Activated CD4-positive, alpha-beta T cell treated with anti-CD3 and anti-CD28 coated beads, Interleukin-10, Interleukin-2, amounts not matched to agents 100 ng/mL and 50 ng/mL, durations not matched to agents 16 hours and 8 hours (primary cell): ENCODE measurements at regions not wholly inside any gene's neighbourhood (a gene's known extent, or its start where the extent isn't known, plus 50 kb on each side); places are given as distances from the start of the nearest gene placed in this dataset.
"Not testable (repeated sequence)": the region's sequence is repeated elsewhere in the genome, so short reads cannot be mapped to it uniquely, and the experiment has no call there.

ENCODE experiments used
- DNase-seq: peaks from one replicate; pipeline ENCODE4 v3.0.0-alpha.2; 2020

DNA sequence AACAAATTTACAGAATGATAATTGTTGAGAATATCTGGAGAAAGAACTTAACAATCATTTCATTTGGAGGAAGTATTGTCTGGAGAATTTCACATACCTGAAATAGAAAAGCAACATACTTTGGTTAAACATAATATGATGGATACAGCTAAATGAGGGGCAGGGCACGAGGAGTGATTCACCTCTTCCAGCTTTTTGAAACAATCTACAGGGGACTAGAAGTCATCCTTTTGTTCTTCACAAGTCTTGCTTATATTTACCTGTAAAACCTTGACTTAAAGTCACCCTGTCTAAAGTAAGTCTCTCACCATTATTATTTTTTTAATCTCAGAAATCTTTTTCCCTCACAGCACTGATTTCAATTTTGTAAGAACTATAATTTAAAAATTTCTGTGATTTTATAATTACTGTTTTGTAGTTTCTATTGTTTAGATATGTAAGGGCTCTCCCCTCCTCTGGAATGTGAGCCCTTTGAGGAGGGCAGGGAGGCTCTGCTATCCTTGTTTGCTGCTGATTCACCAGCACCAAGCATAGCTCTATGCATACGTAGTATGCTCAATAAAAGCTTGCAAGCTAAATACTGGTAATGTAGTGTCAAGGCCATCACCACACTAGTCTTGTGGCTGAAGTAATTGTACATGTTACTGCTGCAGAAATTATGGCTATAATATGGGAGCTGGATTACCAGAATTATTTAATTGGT is 193.9 kb upstream of the THRB start:
- no peak for DNase-seq

DNA sequence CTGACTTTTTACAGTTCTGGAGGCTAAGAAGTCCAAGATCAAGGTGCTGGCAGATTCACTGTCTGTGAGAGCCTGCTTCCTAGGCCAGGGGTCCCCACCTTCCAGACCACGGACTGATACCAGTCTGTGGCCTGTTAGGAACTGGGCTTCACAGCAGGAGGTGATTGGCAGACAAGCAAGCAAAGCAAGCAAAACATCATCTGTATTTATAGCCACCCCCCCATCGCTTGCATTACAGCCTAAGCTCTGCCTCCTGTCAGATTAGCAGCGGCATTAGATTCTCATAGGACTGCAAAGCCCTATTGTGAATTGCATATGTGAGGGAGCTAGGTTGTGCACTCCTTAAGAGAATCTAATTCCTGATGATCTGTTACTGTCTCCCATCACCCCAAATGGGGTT is 194.7 kb upstream of the THRB start:
- DNase-seq = no peak

DNA sequence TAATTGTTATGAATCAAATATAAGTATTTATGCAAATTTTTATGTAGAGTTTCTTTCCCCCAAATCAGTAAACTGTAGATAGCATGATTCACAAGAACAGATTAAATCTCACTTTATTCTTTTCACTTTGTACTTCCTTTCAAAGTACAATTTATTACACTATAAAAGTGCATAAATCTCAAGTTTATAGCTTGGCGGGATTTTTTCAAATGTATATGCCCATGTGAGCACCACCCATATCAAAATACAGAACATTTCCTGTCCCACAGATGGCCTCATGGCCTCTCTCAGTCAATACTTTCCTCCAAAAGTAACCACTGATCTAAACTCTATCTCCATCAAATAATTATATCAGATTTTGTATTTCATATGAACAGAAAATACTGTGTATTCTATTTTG is 196.1 kb upstream of the THRB start:
- no peak for DNase-seq

DNA sequence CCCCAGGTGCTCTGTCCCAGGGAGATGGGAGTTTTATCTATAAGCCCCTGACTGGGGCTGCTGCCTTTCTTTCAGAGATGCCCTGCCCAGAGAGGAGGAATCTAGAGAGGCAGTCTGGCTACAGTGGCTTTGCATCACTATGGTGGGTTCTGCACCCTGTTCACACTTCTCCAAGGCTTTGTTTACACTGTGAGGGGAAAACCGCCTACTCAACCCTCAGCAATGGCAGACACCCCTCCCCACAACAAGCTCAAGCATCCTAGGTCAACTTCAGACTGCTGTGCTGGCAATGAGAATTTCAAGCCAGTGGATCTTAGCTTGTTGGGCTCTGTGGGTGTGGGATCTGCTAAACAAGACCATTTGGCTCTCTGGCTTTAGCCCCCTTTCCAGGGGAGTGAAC is 204.4 kb upstream of the THRB start:
- DNase-seq = not testable (repeated sequence)

DNA sequence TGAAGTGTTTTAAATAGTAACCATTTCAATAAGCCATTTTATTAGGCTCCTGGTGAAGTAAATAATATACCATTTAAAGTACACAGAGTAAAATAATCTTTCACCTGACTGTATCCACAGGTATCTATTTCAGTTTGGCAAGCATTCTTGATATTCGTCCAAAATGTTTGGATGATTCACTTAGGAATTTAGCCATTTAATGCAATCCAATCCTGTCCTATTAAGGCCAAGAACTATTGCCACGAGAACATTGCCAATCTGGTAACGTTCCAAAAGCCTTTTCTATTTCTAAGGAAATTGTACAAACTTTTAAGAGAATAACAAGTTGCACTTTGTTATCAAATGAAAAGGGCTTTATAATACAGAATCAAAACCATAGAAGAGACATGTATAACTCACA is 209.8 kb upstream of the THRB start:
- no peak for DNase-seq

DNA sequence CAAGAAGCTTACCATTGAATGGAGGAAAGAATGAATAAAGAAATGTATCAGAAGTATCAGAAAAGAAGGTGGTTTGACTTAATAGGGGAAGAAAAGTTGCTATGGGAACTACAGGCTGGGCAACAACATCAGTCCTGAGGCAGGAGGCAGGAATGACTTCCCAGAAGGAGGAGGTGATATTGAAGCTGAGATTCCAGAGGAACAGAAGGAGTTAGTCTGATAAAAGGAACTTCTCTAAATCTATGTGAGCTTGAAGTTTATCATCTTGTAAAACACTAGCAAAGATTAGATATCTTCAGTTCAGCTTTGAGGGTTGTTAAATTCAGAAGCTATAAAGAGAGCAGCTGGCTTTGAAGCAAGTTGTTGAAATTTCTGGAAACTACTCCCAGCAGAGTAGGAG is 213.3 kb upstream of the THRB start:
- no peak for DNase-seq

DNA sequence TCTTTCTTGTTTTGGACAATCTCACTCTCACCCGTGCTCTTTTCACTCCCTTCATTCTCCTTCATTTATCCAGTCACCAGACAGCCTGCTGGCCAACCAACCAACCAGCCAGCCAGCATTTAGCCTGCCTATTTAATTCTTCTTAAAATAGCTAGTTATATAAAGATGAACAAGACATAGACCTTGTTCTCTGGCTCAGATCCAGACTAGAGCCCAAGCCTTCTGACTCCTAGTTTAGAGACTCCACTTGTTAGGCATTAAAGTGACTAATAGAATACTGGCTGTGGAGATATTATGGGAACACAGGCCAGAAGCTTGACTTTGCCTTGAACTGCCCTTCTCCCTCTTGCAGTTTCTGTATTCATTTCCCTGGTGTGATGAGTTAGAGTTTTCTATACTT is 215.3 kb upstream of the THRB start:
- no peak for DNase-seq

DNA sequence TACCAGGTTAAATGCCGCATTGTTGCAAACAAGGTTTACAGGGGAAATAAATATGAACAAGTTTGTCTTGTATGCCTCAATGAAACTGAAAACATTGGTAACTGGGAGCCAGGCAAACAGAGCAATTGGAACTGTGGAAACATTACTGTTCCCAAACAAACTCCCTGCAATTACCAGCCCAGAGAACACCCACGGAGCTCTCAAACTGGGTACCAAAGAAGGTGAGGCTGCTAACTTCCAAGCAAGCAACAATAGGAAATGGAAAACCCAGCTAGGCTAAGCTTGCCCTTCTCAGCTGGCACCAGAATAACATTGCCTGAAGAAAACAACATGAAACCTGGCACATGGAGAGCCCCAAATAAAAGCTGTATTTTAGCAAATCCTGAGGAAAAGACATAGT is 218.9 kb upstream of the THRB start:
- no peak for DNase-seq

DNA sequence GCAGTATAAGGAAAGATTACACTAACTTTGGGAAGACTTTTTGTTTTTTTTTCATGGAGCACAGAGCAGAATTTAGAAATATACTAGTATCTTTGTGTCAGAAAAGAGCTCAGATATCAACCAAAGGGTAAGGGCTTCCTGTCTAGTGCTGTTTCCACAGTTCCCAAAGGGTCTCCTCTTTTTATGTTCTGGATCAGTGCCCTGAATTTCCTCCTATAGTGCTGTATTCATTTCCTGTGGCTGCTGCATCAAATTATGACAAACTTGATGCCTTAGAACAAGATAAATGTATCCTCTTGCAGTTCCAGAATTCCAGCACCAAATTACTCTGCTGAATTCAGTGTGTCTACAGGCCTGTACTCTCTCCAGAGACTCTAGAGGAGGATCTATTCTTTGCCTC is 219.8 kb upstream of the THRB start:
- no peak for DNase-seq

DNA sequence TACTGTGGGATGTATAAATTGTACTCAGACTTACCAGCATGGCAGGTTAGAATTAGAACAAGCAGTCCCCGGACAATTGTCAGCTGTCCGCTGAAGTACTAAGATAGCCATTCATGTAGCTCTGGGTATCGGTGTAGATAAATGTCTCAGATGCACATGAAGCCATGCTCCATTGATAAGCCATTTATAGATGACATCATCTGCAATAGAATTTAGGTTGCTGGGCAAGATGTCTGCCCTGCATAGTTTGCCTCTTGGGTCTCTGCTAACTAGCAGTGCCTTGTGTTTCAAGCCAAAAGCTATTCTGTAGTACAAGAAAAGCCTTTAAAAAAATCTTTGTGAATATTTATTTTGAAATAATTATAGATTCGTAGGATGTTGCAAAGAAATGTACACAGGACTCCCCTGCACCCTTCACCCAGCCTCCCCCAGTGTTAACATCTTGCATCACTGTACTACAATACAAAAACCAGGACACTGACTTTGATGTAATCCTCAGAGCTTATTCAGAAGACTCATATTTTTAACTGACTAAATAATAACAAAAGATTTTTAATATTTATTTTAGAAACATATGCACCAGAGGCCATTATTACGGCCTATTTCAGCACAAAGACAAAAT is 220.6 kb upstream of the THRB start:
- DNase-seq = no peak

DNA sequence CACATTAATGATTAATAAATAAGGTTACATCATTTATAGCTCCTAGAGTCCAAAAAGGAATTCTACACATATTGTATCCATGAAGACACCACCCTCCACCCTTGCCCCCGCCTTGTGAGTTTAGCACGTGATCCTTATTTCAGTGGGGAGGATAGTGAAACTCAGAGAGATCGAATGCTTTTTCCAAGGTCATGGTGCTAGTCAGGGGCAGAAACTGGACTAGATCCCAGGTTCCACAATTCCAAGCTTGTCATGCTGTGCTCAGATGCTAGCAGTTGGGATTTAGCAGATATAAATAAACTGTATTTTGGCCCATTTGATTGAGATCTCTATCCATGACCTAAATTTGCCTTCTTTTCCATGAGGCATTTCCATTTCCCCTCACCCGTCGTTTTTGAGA is 227.4 kb upstream of the THRB start:
- DNase-seq = no peak

DNA sequence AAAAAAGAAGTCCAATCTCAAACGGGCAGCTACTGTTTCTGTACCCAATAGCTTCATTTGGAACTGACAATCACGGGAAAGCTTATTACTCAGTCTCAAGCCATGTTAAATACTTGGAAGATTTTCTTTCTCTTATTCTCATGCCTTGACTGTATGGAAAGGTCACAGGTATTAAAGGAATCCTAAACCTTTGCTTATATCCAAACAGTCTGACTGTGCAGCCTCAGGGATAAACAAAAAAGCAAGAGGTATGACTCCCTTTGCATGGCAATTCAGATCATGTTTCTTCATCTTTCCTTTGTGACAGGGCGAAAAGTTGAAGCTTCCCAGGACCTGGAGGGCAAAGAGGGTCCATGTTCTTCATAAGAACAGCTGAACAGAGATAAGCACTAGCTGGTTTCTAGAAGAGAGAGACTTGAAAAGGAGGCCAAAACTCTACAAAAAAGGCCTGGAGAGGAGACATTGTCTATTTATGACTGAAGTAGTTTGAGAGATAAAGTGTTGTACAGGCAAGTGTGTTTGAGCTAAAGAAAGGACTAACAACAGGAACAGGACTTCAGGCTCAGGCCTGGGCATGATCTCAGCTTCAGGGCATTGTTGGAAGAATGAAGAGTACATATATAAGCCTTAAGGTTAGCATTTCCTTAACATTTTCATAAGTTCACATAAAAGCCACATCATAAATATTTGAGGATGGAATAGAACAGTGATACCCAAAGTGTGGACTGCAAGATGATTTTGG is 231.0 kb upstream of the THRB start:
- no peak for DNase-seq

DNA sequence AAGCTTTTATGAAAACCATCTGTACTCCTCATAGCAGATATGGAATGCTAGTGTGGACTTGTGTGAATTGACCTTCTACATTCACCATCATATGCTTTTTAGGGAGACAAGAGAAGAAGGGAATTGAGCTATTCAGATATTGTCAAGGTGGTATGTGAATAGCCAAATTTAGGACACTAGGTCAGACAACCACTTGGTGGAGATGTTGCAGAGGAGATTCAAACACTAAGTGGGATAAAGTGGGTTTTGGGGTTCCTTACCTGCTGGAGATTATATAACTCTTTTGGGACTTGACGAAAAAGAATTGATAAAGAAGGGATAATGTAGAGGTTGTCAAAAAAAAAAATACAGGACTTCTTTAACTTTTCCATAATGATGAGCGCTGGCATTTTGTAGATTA is 231.8 kb upstream of the THRB start:
- no peak for DNase-seq

DNA sequence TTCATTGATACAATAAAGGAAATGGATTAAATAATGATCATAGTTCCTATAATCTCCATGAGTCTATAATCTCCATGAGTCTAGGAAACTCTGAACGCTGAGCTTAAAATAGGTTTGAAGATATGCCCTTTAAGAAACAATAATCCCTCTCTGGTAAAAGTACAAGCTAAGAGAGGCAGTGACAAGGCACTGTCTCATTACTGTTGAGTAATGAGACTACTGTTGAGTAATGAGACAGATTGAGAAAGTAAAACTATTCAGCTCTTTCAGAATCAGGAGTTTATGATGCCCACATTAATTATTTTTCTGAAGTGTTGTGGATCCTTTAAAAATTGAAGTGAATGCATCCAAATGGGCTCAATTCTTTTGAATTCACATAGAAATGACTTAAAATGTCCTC is 235.5 kb upstream of the THRB start:
- DNase-seq = no peak

DNA sequence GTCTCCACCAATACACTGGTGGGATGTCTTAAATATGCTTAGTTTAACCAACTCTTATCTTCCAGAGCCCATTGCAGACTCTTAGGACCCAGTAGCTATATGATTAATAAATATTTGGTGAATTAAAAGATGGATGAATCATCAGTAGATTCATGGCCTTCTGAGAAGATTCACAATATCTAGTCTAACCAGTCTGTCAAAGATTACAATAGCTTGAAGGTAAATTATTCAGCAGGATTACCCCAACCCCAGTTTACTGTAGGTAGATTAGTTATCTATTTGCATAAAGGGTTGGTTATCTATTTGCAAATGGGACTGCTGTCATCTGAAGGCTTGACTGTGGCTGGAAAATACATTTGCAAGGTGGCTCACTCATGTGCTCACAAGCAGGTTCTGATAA is 239.4 kb upstream of the THRB start:
- no peak for DNase-seq

DNA sequence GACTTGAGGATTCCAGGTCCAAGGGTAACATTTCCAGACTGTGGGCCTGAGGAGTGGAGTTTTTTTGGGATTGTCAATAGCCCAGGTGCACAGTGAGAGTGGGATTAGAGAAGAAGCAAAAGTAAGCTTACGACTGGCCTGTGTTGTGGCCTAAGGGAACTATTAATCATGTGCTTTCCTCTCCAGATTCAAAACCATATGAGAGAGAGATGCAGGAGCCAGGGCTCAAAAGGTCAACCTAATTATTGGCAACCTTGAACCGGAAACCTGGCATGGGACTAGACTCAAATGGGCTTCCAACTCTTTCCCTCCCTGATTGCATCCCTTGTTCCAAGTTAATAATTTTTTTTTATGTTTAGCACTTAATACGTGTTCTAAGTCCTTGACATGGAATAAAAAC is 242.1 kb upstream of the THRB start:
- no peak for DNase-seq

DNA sequence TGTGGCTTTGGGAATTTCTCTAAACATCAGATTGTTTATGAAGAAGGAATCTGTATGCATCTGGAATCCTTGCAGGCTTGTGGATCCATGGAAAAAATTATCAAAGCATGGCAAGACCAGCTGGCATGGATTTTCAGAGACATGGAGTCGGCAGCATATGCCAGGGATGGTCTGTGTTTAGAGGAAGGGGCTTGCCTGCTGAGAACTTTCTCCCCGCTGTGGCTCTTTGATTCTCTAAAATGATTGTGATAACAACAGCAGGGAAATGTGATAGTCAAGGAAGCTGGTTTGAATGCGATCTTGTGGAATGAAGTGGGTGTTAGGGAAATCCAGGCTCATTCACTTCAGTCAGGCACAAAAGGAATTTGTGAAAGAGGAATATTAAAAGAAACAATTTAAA is 245.7 kb upstream of the THRB start:
- DNase-seq = no peak

DNA sequence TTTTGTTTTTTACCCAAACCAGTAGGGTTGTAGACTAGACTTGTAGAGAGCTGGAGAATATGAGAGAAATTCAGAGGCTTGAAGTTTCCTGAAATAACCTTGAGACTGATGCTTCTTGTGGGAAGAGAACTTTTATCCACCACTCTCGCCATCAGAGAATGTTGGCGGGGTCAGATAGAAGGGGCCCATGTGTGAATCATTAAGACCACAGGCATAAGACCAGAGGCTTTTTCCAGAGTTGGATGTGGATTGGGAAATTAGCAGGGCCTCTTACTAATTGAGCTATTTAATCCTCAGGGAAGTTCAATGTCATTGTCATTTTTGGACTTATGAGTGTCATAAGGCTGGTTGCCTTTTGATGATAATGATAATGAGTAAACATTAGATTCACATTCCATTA is 246.9 kb upstream of the THRB start:
- no peak for DNase-seq

DNA sequence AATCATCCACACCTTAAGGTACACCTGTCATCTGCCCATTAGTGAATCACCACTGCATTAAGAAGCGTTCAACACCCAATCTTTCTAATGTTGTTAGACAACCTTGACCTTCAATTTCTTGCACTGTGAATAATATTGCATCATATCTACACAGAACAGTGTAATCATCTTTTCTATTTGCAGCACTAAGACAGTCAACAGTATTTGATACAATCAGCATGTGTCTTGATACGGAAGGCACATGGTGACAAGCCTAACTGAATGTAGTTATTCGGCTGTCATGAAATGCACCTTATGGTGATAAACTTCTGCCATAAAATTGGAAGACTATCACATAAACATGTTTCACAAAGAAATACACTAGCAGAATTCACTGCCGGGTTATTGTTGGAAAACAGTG is 253.9 kb upstream of the THRB start:
- no peak for DNase-seq

DNA sequence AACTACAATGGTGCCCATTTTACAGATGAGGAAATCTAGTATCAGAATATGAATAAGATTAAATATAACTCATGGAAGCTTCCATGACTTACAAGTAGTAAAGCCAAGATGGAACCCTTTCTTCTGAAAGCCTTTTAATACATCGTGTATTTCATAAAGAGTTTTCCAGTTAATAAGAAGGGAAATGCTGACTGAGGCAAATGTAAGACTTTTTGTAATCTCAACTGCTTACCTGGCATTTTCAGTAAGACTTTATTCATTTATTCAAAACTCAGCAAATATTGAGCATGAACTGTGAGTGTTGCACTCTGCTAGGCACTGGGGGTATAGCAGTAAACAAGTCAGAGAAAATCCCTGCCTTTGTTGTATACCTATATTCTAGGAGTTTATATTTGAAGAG is 256.4 kb upstream of the THRB start:
- no peak for DNase-seq

DNA sequence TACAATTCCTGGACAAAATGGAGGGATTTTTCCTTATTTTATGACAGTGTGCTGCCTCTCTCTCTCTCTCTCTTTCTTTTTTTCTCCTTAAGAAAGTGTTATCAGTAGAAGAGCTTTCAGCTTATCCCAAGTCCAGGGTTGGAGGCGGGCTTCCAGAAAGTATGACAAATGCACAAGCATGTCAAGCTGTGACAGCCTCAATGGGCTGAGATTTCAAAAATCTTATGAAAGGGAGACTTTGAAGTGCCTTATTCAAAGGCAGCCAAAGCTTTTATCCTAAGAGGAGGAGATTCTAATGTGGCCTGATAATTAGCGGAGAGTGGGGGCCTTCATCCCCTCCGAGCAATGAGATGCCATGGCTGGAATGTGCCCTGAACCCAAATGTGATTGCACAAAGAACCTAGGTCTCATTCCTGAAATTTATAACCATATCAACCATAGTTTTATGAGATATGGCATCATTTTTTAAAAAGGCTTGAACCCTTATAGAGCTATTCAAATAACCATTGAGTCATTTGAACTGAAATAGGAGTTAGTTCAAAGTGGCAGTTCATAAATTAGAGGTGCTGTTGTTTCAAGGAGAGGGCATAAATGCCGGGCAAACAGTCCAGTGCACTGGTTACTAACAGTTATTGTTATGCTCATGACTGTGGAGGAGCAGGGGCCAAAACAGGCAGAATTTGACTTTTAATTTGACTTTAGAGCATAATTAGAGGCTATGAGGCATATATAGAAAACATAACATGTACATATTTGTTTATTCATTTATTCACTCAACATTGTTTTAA is 261.6 kb upstream of the THRB start:
- DNase-seq = no peak

DNA sequence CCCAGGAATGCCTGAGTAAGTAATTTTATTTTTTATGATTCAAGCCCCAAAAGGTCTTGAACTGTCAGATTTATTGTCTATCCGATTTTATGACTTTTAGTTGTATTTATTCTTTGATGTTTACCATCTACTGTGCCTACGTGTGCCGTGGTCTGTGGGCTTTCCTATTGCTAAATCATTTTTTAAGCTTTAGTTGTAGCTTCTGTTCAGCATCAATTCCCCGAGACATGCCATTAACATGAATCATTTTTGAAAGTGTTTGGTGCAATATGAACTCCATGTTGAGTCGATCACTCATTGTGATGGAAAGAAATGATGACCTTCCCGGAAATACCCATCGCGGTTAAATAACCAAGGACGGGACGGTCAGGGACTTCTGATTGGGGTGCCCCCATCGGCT is 268.7 kb upstream of the THRB start:
- no peak for DNase-seq

DNA sequence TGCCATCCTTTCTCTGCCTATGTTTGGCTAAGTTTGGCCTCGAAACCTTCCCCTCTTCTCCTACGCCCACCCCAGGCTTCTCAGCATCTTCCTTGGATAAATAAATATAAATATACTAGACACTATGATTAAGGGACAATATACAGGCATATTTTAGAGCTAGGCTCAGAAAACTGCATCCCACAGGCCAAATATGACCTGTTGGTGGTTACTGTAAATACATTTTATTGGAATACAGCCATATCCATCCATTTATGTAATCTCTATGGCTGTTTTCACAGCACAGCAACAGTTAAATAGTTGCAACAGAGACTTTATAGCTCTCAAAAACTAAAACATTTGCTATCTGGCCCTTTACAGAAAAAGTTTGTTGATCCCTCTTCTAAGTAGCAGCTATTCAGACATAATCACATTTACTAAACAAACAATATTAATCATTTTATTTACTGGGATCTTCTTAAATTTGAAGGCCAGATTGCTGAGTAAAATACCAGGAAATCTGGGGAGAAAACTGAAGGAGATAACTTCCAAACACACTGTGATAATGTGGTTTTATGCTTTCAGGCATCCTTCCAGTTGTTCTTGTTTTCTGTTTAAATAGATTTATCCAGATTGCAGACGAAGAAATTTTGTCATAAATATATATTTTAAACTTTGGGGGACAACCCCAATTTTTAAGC is 269.7 kb upstream of the THRB start:
- no peak for DNase-seq
